ENCODE measurements at regions not wholly inside any gene's neighbourhood (a gene's known extent, or its start where the extent isn't known, plus 50 kb on each side); places are given as distances from the start of the nearest gene placed in this dataset.

DNA sequence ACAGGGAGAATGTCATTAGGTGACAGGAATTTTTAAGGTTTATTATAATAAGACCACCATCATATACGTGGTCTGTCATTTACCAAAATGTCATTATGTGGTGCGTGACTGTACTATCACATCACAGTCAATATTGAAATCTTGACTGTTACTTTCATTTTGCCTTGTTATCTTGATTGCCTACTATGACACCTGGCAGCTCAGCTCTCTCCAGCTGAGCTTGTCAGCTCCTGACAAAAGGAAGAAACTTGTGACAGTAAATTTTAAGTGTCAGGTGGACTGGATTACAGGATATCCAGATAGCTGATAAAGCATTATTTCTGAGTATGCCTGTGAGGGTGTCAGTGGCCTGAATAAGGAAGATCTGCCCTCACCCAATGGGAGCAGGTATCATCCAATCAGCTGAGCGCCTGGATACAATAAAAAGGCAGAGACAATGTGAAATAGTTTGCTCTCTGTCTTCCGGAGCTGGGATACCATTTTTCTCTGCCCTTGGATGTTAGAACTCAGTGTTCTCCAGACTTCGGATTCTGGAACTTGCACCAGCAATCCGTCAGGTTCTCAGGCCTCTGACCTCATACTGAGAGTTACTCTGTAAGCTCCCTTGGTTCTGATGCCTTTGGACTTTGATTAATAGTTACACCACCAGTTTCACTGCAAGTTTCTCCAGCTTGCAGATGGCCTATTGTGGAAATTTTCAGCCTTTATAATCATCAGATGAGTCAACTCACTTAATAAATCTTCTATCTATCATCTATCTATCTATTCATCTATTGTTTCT is 1454.7 kb upstream of the IGFBP7 start:
- Histone ChIP-seq H3K9me3 (ENCODE audit: low read length) (no peaks in the 10 kb centered on the region), H3F3A (ENCODE audit: insufficient read depth, low read length, poor library complexity, severe bottlenecking) (no peaks in the 10 kb centered on the region), H3K9ac (ENCODE audit: low read length) (no peak overlapping the region), H4K20me1 (ENCODE audit: insufficient read depth) (no peaks in the 10 kb centered on the region), H2AFZ (ENCODE audit: low read depth, low read length) (no peak overlapping the region), H3K9me2 (ENCODE audit: insufficient read depth, low read length) (no peaks in the 10 kb centered on the region), H3K36me3 (ENCODE audit: insufficient read depth, low read length) (no peaks in the 10 kb centered on the region), H3K79me2 (replicated peaks; ENCODE audit: insufficient read depth, low read length) (no peaks in the 10 kb centered on the region), H3K4me2 (ENCODE audit: low read length) (no peak overlapping the region), H3K4me3 (ENCODE audit: low read length) (no peak overlapping the region), H3K27me3 (ENCODE audit: insufficient read depth, low read depth, low read length) (no peaks in the 10 kb centered on the region), H3K27ac (ENCODE audit: low read length) (no peak overlapping the region)
- TF ChIP-seq EZH2 (IDR thresholded peaks at IDR 0.05; ENCODE audit: borderline replicate concordance, insufficient read depth, low read length, poor library complexity, severe bottlenecking) = no peak
- TF ChIP-seq SMC3 (conservative IDR thresholded peaks at IDR 0.05; ENCODE audit: poor library complexity) = peak; percentile 27
- peak; percentile 98 for TF ChIP-seq POLR2AphosphoS5 (IDR thresholded peaks at IDR 0.05)
- TF ChIP-seq TAF1 (IDR thresholded peaks at IDR 0.05; ENCODE audit: low read depth) = no peak
- no peak for TF ChIP-seq MXI1 (conservative IDR thresholded peaks at IDR 0.05; ENCODE audit: poor library complexity, severe bottlenecking)
- TF ChIP-seq, protein P1, sequence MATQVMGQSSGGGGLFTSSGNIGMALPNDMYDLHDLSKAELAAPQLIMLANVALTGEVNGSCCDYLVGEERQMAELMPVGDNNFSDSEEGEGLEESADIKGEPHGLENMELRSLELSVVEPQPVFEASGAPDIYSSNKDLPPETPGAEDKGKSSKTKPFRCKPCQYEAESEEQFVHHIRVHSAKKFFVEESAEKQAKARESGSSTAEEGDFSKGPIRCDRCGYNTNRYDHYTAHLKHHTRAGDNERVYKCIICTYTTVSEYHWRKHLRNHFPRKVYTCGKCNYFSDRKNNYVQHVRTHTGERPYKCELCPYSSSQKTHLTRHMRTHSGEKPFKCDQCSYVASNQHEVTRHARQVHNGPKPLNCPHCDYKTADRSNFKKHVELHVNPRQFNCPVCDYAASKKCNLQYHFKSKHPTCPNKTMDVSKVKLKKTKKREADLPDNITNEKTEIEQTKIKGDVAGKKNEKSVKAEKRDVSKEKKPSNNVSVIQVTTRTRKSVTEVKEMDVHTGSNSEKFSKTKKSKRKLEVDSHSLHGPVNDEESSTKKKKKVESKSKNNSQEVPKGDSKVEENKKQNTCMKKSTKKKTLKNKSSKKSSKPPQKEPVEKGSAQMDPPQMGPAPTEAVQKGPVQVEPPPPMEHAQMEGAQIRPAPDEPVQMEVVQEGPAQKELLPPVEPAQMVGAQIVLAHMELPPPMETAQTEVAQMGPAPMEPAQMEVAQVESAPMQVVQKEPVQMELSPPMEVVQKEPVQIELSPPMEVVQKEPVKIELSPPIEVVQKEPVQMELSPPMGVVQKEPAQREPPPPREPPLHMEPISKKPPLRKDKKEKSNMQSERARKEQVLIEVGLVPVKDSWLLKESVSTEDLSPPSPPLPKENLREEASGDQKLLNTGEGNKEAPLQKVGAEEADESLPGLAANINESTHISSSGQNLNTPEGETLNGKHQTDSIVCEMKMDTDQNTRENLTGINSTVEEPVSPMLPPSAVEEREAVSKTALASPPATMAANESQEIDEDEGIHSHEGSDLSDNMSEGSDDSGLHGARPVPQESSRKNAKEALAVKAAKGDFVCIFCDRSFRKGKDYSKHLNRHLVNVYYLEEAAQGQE (IDR thresholded peaks at IDR 0.05; ENCODE audit: borderline replicate concordance) = peak; percentile 80
- TF ChIP-seq, protein P2, sequence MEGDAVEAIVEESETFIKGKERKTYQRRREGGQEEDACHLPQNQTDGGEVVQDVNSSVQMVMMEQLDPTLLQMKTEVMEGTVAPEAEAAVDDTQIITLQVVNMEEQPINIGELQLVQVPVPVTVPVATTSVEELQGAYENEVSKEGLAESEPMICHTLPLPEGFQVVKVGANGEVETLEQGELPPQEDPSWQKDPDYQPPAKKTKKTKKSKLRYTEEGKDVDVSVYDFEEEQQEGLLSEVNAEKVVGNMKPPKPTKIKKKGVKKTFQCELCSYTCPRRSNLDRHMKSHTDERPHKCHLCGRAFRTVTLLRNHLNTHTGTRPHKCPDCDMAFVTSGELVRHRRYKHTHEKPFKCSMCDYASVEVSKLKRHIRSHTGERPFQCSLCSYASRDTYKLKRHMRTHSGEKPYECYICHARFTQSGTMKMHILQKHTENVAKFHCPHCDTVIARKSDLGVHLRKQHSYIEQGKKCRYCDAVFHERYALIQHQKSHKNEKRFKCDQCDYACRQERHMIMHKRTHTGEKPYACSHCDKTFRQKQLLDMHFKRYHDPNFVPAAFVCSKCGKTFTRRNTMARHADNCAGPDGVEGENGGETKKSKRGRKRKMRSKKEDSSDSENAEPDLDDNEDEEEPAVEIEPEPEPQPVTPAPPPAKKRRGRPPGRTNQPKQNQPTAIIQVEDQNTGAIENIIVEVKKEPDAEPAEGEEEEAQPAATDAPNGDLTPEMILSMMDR (IDR thresholded peaks at IDR 0.05; ENCODE audit: poor library complexity, severe bottlenecking) = no peak
- TF ChIP-seq RAD21 (conservative IDR thresholded peaks at IDR 0.05) = peak; percentile 26
- TF ChIP-seq EP300 (conservative IDR thresholded peaks at IDR 0.05; ENCODE audit: poor library complexity, severe bottlenecking) = peak; percentile 100

DNA sequence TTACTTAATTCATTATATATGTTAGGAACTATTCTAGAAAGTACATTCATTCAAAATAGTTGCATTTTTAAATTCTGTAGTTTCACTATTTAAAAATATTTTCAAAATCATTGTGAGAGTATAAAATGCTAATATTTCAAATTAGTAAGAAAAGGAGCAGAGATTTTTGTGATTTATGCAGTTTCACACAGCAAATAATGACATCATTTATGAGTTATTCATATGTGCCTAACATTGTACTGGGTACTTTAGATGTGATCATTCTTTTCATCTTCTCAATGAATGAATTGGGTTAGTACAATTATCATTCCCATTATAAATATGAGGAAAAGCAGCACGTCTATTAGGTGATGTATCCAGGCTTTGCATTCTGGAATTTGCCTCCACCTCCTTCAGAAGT is 1451.0 kb upstream of the IGFBP7 start:
- no peak overlapping the region for H3K4me2 ChIP-seq (ENCODE audit: low read length)
- H3K27me3 ChIP-seq (ENCODE audit: insufficient read depth, low read depth, low read length) = no peaks in the 10 kb centered on the region
- no peaks in the 10 kb centered on the region for H3K79me2 ChIP-seq (replicated peaks; ENCODE audit: insufficient read depth, low read length)
- no peak overlapping the region for H3K9ac ChIP-seq (ENCODE audit: low read length)
- no peak overlapping the region for H2AFZ ChIP-seq (ENCODE audit: low read depth, low read length)
- H3K27ac ChIP-seq (ENCODE audit: low read length) = no peak overlapping the region
- no peaks in the 10 kb centered on the region for H3K36me3 ChIP-seq (ENCODE audit: insufficient read depth, low read length)
- H3K9me2 ChIP-seq (ENCODE audit: insufficient read depth, low read length) = no peaks in the 10 kb centered on the region
- no peak for TF ChIP-seq SMC3 (conservative IDR thresholded peaks at IDR 0.05; ENCODE audit: poor library complexity)
- TF ChIP-seq MXI1 (conservative IDR thresholded peaks at IDR 0.05; ENCODE audit: poor library complexity, severe bottlenecking) = no peak
- TF ChIP-seq EZH2 (IDR thresholded peaks at IDR 0.05; ENCODE audit: borderline replicate concordance, insufficient read depth, low read length, poor library complexity, severe bottlenecking) = no peak
- TF ChIP-seq EP300 (conservative IDR thresholded peaks at IDR 0.05; ENCODE audit: poor library complexity, severe bottlenecking) = no peak
- no peak for TF ChIP-seq RAD21 (conservative IDR thresholded peaks at IDR 0.05)
- TF ChIP-seq POLR2AphosphoS5 (IDR thresholded peaks at IDR 0.05) = no peak
- TF ChIP-seq, protein P2 (IDR thresholded peaks at IDR 0.05; ENCODE audit: poor library complexity, severe bottlenecking) = no peak
- TF ChIP-seq, protein P1 (IDR thresholded peaks at IDR 0.05; ENCODE audit: borderline replicate concordance) = no peak
- no peak for TF ChIP-seq TAF1 (IDR thresholded peaks at IDR 0.05; ENCODE audit: low read depth)
- no peaks in the 10 kb centered on the region for H3K9me3 ChIP-seq (ENCODE audit: low read length)
- no peak overlapping the region for H3K4me3 ChIP-seq (ENCODE audit: low read length)
- H3F3A ChIP-seq (ENCODE audit: insufficient read depth, low read length, poor library complexity, severe bottlenecking) = no peaks in the 10 kb centered on the region
- no peaks in the 10 kb centered on the region for H4K20me1 ChIP-seq (ENCODE audit: insufficient read depth)
